GM12865 (cell line): ENCODE measurements at regions not wholly inside any gene's neighbourhood (a gene's known extent, or its start where the extent isn't known, plus 50 kb on each side); places are given as distances from the start of the nearest gene placed in this dataset.

Source experiments
- DNase-seq: peaks from one replicate; pipeline ENCODE4 v3.0.0; 2010; ENCODE audit warnings: low read depth
- H3K4me3 ChIP-seq: 2 replicates; pipeline ENCODE4 v1.5.1; 2011; ENCODE audit warnings: mild to moderate bottlenecking, low read depth, low read length, control low read depth
- CTCF ChIP-seq: IDR thresholded peaks from 2 replicates; pipeline ENCODE4 v1.5.1; 2011; ENCODE audit warnings: low read length, control low read depth, low read depth, inconsistent platforms; ENCODE audit not compliant: insufficient read depth; ENCODE audit errors: missing control alignments

- H3K4me3 ChIP-seq: no peak overlapping the region; the same call in 1 of the 2 replicates
- TF ChIP-seq CTCF: peak; percentile 64
- peak; percentile 69 for DNase-seq
Observed at GRCh38 chr6:6724539-6725467, 136.3 kb downstream of the LY86 start.

GRCh38 chr6:6725468-6726209, 137.1 kb downstream of the LY86 start:
- TF ChIP-seq CTCF: no peak
- DNase-seq: no peak
- H3K4me3 ChIP-seq: no peak overlapping the region

DNA sequence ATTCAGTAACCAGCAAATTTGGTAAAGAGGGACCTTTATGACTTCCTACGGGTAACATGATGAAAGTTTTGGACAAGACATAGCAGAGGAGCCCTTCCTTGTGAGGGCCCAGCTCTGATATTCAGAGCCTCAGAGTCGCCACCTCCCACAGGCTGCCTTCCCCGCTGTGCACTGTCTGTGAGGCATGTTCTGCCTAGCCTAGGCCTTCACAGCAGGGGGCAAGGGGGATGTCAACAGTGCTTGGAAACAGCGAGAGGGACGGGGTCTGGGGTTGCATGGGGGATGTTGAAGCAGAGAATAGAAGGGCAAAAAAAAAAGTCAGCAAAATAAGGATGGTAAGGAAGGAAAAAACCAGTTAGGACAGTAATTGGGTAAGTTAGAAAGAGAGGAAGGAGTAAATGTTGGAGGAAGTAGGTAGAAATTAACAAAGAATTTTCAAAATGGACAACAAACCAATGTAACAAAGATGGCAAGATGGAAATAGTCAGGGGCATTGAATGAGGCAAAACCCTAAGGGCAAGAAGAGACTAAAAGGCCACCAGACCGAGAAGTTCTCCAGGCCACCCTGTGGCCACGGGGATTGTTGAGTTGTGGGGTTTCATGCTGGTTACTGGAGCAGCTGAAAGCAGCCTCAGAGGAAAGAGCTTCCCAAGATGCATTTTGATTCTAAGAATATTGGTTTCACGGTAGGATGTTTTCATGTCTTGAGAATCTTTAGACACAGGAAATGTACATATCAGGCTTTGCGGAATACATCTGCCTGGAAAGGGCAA, 139.8 kb downstream of the LY86 start:
- TF ChIP-seq CTCF: no peak
- DNase-seq: no peak

GRCh38 chr6:6729971-6730370, 141.5 kb downstream of the LY86 start:
- no peak overlapping the region for H3K4me3 ChIP-seq
- DNase-seq: no peak
- no peak for TF ChIP-seq CTCF

More for the DNA sequence above, 139.8 kb downstream of the LY86 start:
- no peak overlapping the region for H3K4me3 ChIP-seq

DNA sequence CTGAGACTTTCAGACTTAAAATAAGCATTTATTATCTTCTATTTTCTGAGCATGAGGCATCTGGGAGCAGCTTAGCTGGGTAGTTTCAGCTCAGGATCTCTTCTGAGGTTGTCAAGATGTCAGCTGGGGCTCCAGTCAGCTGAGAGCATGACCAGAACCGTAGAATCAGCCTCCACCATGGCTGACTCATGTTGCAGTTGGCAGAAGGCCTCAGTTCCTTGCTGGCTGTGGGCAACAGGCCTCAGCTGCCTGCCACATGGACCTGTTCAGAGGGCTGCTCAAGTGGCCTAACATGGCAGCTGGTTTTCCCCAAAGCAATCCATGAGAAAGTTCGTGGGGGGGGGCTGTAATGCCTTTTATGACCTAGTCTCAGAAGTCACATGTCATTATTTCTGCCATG, 142.3 kb downstream of the LY86 start:
- no peak overlapping the region for H3K4me3 ChIP-seq
- TF ChIP-seq CTCF: no peak
- DNase-seq: no peak

DNA sequence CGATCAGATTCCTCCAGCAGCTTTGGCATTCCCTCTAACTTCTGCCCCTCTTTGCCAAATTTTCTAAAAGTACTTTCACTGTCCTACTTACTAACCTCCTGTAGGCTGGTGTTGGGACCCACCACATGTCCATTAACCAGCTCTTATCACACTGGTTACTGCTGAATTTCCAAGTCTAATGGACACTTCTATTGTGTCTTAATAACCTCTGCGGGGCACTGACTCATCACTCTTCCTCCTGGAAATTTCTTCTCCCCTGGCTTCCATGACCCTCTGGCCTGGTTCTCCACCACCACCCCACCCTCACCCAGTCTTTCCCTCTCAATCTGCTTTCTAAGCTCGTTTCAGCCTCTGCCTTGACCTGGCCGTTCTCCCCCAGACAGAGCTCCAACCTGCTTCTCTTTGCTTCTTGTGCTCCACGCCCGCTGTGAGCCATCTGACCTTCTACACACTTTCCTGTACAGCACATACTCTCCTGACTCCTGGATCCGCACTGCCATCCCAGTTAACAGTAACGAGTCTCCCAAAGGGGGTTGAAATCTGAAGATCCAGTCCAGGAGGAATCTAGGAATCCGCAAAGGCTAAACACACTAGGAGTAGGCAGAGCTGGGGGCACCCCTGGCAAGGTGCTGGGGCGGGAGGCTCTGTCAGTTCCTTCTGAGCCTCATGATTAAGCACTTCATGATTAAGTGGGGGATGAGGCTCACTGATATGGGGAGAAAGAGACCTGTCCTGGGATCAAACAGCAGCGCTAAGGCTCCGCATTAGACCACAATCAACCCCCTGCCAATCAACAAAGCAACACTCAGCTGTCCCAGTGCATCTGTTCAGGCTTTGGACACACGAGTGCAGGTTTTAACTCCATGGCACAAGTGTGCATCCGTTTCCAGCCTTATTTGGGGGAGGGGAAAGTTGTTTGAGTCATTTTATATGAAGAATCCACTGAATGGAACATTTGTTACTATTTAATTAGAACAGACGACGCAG, 146.3 kb downstream of the LY86 start:
- H3K4me3 ChIP-seq: no peak overlapping the region
- TF ChIP-seq CTCF: no peak
- DNase-seq: no peak
